ENCODE measurements at regions not wholly inside any gene's neighbourhood (a gene's known extent, or its start where the extent isn't known, plus 50 kb on each side); places are given as distances from the start of the nearest gene placed in this dataset. TPM values are rescaled to one million over a fixed set of nuclear protein-coding genes. Genes with fewer than 3 reads are reported as not detected.

DNA sequence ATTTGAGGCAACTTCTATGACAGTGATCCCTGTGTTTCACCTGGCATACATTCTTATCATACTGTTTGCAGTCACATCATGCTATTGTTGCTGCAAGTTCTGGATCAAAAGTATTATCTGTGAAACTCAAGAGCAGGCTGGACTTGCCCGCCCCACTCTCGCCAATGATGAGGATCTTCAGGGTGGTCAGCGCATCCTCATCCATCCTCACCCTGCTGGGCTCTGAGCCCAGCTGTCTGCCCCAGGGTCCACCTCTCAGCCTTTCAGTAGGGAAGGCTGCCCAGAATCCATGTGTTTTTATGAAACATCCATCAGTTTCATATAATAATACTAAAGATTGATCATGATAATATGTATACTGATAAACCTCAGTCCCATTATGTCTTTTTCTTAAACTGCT, 55.4 kb upstream of the KIF5B start:
- H3K9me3 ChIP-seq (ENCODE audit: low read depth), result no peaks in the 10 kb centered on the region
- 83% methylated on average over 3 of the region's 3 CpGs for WGBS (ENCODE audit: low lambda C conversion rate, missing lambda C conversion rate)
- no peaks in the 10 kb centered on the region for H3K36me3 ChIP-seq (replicated peaks; ENCODE audit: insufficient read depth, low read depth)
- no peak overlapping the region for H3K4me3 ChIP-seq
- no peaks in the 10 kb centered on the region for H4K20me1 ChIP-seq (ENCODE audit: insufficient read depth, poor library complexity, severe bottlenecking)
- no peak overlapping the region for H2AFZ ChIP-seq
- no peak for DNase-seq (ENCODE audit: low spot score)
- no peak overlapping the region for H3K4me2 ChIP-seq
- H3K27me3 ChIP-seq, result no peaks in the 10 kb centered on the region
- no peaks in the 10 kb centered on the region for H3K79me2 ChIP-seq
- H3K9me2 ChIP-seq (replicated peaks; ENCODE audit: insufficient read depth), result no peaks in the 10 kb centered on the region
- no peak overlapping the region for H3K27ac ChIP-seq
- H3K4me1 ChIP-seq (ENCODE audit: insufficient read depth), result no peaks in the 10 kb centered on the region
- TF ChIP-seq EZH2 (IDR thresholded peaks at IDR 0.05; ENCODE audit: borderline replicate concordance) (no peak), EZH2phosphoT487 (IDR thresholded peaks at IDR 0.05; ENCODE audit: low read depth, severe bottlenecking, unreplicated experiment) (no peak)
- TF ChIP-seq, protein P1, sequence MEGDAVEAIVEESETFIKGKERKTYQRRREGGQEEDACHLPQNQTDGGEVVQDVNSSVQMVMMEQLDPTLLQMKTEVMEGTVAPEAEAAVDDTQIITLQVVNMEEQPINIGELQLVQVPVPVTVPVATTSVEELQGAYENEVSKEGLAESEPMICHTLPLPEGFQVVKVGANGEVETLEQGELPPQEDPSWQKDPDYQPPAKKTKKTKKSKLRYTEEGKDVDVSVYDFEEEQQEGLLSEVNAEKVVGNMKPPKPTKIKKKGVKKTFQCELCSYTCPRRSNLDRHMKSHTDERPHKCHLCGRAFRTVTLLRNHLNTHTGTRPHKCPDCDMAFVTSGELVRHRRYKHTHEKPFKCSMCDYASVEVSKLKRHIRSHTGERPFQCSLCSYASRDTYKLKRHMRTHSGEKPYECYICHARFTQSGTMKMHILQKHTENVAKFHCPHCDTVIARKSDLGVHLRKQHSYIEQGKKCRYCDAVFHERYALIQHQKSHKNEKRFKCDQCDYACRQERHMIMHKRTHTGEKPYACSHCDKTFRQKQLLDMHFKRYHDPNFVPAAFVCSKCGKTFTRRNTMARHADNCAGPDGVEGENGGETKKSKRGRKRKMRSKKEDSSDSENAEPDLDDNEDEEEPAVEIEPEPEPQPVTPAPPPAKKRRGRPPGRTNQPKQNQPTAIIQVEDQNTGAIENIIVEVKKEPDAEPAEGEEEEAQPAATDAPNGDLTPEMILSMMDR (IDR thresholded peaks at IDR 0.05; ENCODE audit: poor library complexity), result no peak

GRCh38 chr10:32110790-32111189, 54.6 kb upstream of the KIF5B start:
- no peak overlapping the region for H3K4me3 ChIP-seq
- H2AFZ ChIP-seq, result no peak overlapping the region
- DNase-seq (ENCODE audit: low spot score), result no peak
- H3K9me3 ChIP-seq (ENCODE audit: low read depth), result no peaks in the 10 kb centered on the region
- H3K36me3 ChIP-seq (replicated peaks; ENCODE audit: insufficient read depth, low read depth), result no peaks in the 10 kb centered on the region
- TF ChIP-seq EZH2 (IDR thresholded peaks at IDR 0.05; ENCODE audit: borderline replicate concordance), result no peak
- TF ChIP-seq, protein P1 (IDR thresholded peaks at IDR 0.05; ENCODE audit: poor library complexity), result no peak
- TF ChIP-seq EZH2phosphoT487 (IDR thresholded peaks at IDR 0.05; ENCODE audit: low read depth, severe bottlenecking, unreplicated experiment), result no peak
- no peaks in the 10 kb centered on the region for H3K27me3 ChIP-seq
- H3K9me2 ChIP-seq (replicated peaks; ENCODE audit: insufficient read depth), result no peaks in the 10 kb centered on the region
- WGBS (ENCODE audit: low lambda C conversion rate, missing lambda C conversion rate), result 81% methylated on average over 7 of the region's 7 CpGs
- H3K79me2 ChIP-seq, result no peaks in the 10 kb centered on the region
- H3K27ac ChIP-seq, result no peak overlapping the region
- no peaks in the 10 kb centered on the region for H4K20me1 ChIP-seq (ENCODE audit: insufficient read depth, poor library complexity, severe bottlenecking)
- H3K4me2 ChIP-seq, result no peak overlapping the region
- H3K4me1 ChIP-seq (ENCODE audit: insufficient read depth), result no peaks in the 10 kb centered on the region

DNA sequence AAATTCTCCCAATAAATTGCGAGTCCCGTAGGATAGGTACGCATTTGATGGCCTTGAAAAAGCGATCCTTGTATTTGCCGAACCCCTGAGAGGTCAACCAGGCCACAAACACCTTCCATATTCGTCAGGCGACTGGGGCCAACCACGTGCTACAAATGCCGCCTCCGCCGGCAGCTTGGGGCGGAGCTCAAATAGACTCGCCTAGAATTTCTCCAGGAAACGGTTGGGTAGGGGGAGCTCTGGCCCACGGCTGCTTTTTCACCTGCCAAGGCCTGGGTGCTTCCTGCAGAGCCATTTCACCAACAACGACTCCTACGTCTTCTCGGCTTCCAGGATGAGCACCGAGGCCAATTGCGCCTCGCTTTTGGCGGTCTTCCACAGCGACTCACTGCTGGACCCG, 53.4 kb upstream of the KIF5B start:
- Histone ChIP-seq H3K9me3 (ENCODE audit: low read depth) (no peaks in the 10 kb centered on the region), H4K20me1 (ENCODE audit: insufficient read depth, poor library complexity, severe bottlenecking) (no peaks in the 10 kb centered on the region), H2AFZ (no peak overlapping the region), H3K4me1 (ENCODE audit: insufficient read depth) (no peaks in the 10 kb centered on the region), H3K27ac (no peak overlapping the region), H3K79me2 (no peaks in the 10 kb centered on the region), H3K9me2 (replicated peaks; ENCODE audit: insufficient read depth) (no peaks in the 10 kb centered on the region), H3K36me3 (replicated peaks; ENCODE audit: insufficient read depth, low read depth) (no peaks in the 10 kb centered on the region), H3K4me2 (no peak overlapping the region), H3K4me3 (no peak overlapping the region), H3K27me3 (no peaks in the 10 kb centered on the region)
- TF ChIP-seq EZH2phosphoT487 (IDR thresholded peaks at IDR 0.05; ENCODE audit: low read depth, severe bottlenecking, unreplicated experiment) (no peak), EZH2 (IDR thresholded peaks at IDR 0.05; ENCODE audit: borderline replicate concordance) (no peak)
- TF ChIP-seq, protein P1 (IDR thresholded peaks at IDR 0.05; ENCODE audit: poor library complexity), result no peak
- WGBS (ENCODE audit: low lambda C conversion rate, missing lambda C conversion rate), result 93% methylated on average over 24 of the region's 24 CpGs
- no peak for DNase-seq (ENCODE audit: low spot score)

Small RNAs in the stretch of these regions (small RNA-seq; reads per million reads assigned to genes)
- not detected for gene AL161932.1
- not detected for gene RNU7-22P
